ENCODE measurements at regions not wholly inside any gene's neighbourhood (a gene's known extent, or its start where the extent isn't known, plus 50 kb on each side); places are given as distances from the start of the nearest gene placed in this dataset.

DNA sequence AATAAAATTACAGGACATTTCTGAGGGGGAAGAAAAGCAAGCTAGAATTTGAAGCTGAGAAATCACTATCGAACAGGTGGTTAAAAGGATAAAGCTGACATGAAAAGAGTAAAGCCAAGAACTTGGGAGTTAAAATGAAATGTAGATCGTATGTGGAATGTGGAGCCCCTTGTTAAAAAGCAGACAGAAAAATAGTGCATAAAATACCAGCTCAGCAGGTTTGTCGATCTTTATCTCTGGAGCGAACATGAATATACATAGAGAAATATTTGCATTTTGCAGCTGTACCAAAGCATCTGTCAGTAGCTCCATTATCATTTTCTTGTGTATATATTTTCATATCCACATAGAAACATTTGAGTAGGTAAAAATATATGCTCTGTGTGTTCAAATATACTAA is 73.6 kb upstream of the CDC42BPA start:
- TF ChIP-seq EP300 (conservative IDR thresholded peaks at IDR 0.05; ENCODE audit: poor library complexity, severe bottlenecking) (no peak), MXI1 (conservative IDR thresholded peaks at IDR 0.05; ENCODE audit: poor library complexity, severe bottlenecking) (no peak), EZH2 (IDR thresholded peaks at IDR 0.05; ENCODE audit: borderline replicate concordance, insufficient read depth, low read length, poor library complexity, severe bottlenecking) (no peak), TAF1 (IDR thresholded peaks at IDR 0.05; ENCODE audit: low read depth) (no peak), POLR2AphosphoS5 (IDR thresholded peaks at IDR 0.05) (no peak), RAD21 (conservative IDR thresholded peaks at IDR 0.05) (no peak), SMC3 (conservative IDR thresholded peaks at IDR 0.05; ENCODE audit: poor library complexity) (no peak)
- TF ChIP-seq, protein P1, sequence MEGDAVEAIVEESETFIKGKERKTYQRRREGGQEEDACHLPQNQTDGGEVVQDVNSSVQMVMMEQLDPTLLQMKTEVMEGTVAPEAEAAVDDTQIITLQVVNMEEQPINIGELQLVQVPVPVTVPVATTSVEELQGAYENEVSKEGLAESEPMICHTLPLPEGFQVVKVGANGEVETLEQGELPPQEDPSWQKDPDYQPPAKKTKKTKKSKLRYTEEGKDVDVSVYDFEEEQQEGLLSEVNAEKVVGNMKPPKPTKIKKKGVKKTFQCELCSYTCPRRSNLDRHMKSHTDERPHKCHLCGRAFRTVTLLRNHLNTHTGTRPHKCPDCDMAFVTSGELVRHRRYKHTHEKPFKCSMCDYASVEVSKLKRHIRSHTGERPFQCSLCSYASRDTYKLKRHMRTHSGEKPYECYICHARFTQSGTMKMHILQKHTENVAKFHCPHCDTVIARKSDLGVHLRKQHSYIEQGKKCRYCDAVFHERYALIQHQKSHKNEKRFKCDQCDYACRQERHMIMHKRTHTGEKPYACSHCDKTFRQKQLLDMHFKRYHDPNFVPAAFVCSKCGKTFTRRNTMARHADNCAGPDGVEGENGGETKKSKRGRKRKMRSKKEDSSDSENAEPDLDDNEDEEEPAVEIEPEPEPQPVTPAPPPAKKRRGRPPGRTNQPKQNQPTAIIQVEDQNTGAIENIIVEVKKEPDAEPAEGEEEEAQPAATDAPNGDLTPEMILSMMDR (IDR thresholded peaks at IDR 0.05; ENCODE audit: poor library complexity, severe bottlenecking) = no peak
- TF ChIP-seq, protein P2, sequence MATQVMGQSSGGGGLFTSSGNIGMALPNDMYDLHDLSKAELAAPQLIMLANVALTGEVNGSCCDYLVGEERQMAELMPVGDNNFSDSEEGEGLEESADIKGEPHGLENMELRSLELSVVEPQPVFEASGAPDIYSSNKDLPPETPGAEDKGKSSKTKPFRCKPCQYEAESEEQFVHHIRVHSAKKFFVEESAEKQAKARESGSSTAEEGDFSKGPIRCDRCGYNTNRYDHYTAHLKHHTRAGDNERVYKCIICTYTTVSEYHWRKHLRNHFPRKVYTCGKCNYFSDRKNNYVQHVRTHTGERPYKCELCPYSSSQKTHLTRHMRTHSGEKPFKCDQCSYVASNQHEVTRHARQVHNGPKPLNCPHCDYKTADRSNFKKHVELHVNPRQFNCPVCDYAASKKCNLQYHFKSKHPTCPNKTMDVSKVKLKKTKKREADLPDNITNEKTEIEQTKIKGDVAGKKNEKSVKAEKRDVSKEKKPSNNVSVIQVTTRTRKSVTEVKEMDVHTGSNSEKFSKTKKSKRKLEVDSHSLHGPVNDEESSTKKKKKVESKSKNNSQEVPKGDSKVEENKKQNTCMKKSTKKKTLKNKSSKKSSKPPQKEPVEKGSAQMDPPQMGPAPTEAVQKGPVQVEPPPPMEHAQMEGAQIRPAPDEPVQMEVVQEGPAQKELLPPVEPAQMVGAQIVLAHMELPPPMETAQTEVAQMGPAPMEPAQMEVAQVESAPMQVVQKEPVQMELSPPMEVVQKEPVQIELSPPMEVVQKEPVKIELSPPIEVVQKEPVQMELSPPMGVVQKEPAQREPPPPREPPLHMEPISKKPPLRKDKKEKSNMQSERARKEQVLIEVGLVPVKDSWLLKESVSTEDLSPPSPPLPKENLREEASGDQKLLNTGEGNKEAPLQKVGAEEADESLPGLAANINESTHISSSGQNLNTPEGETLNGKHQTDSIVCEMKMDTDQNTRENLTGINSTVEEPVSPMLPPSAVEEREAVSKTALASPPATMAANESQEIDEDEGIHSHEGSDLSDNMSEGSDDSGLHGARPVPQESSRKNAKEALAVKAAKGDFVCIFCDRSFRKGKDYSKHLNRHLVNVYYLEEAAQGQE (IDR thresholded peaks at IDR 0.05; ENCODE audit: borderline replicate concordance) = no peak

Data from neural cell (in vitro differentiated cells).